B cell (primary cell): ENCODE measurements at regions not wholly inside any gene's neighbourhood (a gene's known extent, or its start where the extent isn't known, plus 50 kb on each side); places are given as distances from the start of the nearest gene placed in this dataset.

ENCODE experiments used
- EZH2 ChIP-seq: IDR thresholded peaks from 2 replicates; pipeline ENCODE4 v1.6.1; 2012; ENCODE audit warnings: borderline replicate concordance, low read depth, mild to moderate bottlenecking, moderate library complexity, low read length; ENCODE audit not compliant: insufficient read depth, poor library complexity, severe bottlenecking
- TF ChIP-seq, protein P1 (sequence below): fragments of 200-600 bp; IDR thresholded peaks from one replicate; pipeline ENCODE4 v1.8.0; 2022; ENCODE audit warnings: antibody characterized with exemption, mild to moderate bottlenecking

DNA sequence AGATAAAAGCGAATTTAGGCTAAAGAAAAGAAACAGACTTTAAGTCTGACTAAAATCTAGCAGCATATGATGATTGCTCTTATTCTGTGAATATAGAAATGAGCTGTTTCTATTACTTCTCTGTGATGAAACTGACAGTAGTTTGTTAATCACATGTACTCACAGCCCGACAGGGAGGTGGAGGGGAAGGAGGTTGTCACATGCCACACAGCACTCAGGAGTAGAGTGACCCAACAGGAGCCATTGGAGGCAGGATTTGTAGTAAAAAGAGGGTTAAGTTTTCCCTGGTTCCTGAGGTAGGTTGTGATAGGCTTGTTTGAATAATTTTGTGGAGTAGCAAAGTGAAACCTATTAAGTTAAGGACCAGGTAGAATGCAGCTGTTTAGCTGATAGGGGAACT, 495.9 kb downstream of the CENPC start:
- TF ChIP-seq, protein P1, sequence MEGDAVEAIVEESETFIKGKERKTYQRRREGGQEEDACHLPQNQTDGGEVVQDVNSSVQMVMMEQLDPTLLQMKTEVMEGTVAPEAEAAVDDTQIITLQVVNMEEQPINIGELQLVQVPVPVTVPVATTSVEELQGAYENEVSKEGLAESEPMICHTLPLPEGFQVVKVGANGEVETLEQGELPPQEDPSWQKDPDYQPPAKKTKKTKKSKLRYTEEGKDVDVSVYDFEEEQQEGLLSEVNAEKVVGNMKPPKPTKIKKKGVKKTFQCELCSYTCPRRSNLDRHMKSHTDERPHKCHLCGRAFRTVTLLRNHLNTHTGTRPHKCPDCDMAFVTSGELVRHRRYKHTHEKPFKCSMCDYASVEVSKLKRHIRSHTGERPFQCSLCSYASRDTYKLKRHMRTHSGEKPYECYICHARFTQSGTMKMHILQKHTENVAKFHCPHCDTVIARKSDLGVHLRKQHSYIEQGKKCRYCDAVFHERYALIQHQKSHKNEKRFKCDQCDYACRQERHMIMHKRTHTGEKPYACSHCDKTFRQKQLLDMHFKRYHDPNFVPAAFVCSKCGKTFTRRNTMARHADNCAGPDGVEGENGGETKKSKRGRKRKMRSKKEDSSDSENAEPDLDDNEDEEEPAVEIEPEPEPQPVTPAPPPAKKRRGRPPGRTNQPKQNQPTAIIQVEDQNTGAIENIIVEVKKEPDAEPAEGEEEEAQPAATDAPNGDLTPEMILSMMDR, result no peak
- no peak for TF ChIP-seq EZH2
